ENCODE measurements at regions not wholly inside any gene's neighbourhood (a gene's known extent, or its start where the extent isn't known, plus 50 kb on each side); places are given as distances from the start of the nearest gene placed in this dataset.

GRCh38 chr4:180164799-180165198 is 2078.4 kb upstream of the TENM3 start:
- H3K4me3 ChIP-seq (ENCODE audit: low read length) = no peak overlapping the region
- TF ChIP-seq, protein P1, sequence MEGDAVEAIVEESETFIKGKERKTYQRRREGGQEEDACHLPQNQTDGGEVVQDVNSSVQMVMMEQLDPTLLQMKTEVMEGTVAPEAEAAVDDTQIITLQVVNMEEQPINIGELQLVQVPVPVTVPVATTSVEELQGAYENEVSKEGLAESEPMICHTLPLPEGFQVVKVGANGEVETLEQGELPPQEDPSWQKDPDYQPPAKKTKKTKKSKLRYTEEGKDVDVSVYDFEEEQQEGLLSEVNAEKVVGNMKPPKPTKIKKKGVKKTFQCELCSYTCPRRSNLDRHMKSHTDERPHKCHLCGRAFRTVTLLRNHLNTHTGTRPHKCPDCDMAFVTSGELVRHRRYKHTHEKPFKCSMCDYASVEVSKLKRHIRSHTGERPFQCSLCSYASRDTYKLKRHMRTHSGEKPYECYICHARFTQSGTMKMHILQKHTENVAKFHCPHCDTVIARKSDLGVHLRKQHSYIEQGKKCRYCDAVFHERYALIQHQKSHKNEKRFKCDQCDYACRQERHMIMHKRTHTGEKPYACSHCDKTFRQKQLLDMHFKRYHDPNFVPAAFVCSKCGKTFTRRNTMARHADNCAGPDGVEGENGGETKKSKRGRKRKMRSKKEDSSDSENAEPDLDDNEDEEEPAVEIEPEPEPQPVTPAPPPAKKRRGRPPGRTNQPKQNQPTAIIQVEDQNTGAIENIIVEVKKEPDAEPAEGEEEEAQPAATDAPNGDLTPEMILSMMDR (conservative IDR thresholded peaks at IDR 0.05; ENCODE audit: low read depth, low read length) = no peak
- DNase-seq (ENCODE audit: low read depth) = peak; percentile 57

DNA sequence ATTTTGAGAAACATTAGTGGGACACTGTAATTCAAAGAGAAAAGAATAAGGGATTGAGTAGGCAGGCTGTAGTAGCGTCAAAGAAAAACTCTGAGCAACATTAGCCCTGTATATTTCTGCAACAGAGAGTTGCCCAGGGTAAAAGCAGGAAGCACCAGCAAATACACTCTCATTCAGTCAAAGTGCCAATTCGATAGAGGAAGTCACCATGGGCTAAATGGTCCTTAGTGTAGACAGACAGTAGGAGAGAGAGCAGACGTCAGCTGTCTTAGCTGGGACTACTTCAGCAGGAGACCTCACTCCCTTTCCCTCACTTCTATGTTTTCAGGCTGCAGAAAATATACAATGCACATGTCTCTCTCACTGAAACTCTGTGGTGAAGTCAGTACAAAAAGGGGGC is 2073.8 kb upstream of the TENM3 start:
- H3K4me3 ChIP-seq (ENCODE audit: low read length) = no peak overlapping the region
- TF ChIP-seq, protein P1 (conservative IDR thresholded peaks at IDR 0.05; ENCODE audit: low read depth, low read length) = no peak
- DNase-seq (ENCODE audit: low read depth) = no peak

GRCh38 chr4:180169966-180170365 is 2073.2 kb upstream of the TENM3 start:
- H3K4me3 ChIP-seq (ENCODE audit: low read length) = no peak overlapping the region
- TF ChIP-seq, protein P1 (conservative IDR thresholded peaks at IDR 0.05; ENCODE audit: low read depth, low read length) = no peak
- no peak for DNase-seq (ENCODE audit: low read depth)

DNA sequence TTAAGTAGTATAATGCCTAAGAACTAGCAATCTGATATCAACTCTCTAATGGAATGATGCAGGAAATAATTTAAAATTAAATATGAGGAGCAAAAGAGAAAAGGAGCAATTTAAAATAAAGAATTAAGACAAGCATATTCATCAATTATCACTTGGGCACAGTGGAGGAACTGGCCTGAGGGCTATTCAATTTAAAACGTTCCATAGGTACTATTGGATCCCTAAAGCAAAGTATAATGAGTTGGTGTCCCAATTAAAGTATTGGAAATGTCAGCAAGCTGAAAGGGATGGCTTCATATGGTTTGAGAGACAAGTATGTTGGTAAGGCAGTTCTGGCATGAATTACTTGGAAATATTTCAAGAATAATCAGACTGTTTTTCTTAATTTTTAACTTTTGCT is 2064.1 kb upstream of the TENM3 start:
- no peak for DNase-seq (ENCODE audit: low read depth)
- H3K4me3 ChIP-seq (ENCODE audit: low read length) = no peak overlapping the region

DNA sequence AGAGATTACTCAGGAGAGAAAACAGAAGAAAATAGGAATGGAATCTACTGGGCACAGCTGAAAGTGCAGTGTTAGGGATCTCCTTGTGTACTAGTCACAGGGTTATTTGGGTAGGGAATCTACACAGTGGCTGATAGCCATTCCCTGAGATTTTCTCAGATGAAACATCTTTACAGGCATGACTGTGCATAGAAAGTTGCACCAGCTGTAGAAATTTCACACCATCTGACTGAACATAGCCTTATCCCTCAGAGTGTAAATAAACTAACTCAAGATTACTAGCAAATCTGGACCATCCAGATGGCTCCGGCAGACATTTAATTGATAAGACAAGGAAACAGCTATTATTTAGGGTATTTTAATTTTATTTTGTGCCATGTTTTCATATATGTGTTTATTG is 2053.5 kb upstream of the TENM3 start:
- DNase-seq (ENCODE audit: low read depth) = no peak
- TF ChIP-seq, protein P1 (conservative IDR thresholded peaks at IDR 0.05; ENCODE audit: low read depth, low read length) = no peak
- H3K4me3 ChIP-seq (ENCODE audit: low read length) = no peak overlapping the region

More for the DNA sequence above, 2064.1 kb upstream of the TENM3 start:
- TF ChIP-seq, protein P1 (conservative IDR thresholded peaks at IDR 0.05; ENCODE audit: low read depth, low read length) = no peak

DNA sequence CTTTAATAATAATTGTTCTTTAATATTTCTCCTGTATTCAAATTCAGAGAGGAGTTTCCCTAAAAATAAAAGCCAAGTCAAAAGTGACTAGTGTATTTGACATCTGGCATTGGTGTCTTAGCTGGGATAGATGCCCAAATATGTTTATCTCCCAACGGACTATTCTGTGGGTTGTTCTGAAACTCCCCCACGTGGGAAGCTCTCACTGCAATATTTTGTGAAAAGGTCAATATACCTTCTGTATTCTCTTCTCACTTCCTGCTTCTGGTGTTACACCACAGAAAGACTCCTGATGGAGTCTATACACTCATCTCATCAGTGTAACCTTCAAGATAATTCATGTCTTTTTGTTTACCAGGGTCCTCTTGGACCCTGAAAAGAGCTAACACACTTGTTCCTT is 2052.8 kb upstream of the TENM3 start:
- TF ChIP-seq, protein P1 (conservative IDR thresholded peaks at IDR 0.05; ENCODE audit: low read depth, low read length) = no peak
- no peak for DNase-seq (ENCODE audit: low read depth)
- H3K4me3 ChIP-seq (ENCODE audit: low read length) = no peak overlapping the region

GRCh38 chr4:180197471-180197870 is 2045.7 kb upstream of the TENM3 start:
- TF ChIP-seq, protein P1 (conservative IDR thresholded peaks at IDR 0.05; ENCODE audit: low read depth, low read length) = no peak
- no peak overlapping the region for H3K4me3 ChIP-seq (ENCODE audit: low read length)
- DNase-seq (ENCODE audit: low read depth) = no peak

All from retinal pigment epithelial cell (primary cell).